Choroid plexus epithelial cell (primary cell): ENCODE measurements at regions not wholly inside any gene's neighbourhood (a gene's known extent, or its start where the extent isn't known, plus 50 kb on each side); places are given as distances from the start of the nearest gene placed in this dataset.

Experiments
- DNase-seq: peaks from one replicate; pipeline ENCODE4 v3.0.0-alpha.2; 2010; ENCODE audit warnings: low read depth
- H3K4me3 ChIP-seq: 2 replicates; pipeline ENCODE4 v1.5.1; 2011; ENCODE audit warnings: low read depth, mild to moderate bottlenecking, control low read depth, low read length, moderate library complexity
- CTCF ChIP-seq: conservative IDR thresholded peaks from 2 replicates; pipeline ENCODE4 v1.5.1; 2011; ENCODE audit warnings: low read depth, mild to moderate bottlenecking, control low read depth, inconsistent platforms, low read length, moderate library complexity

- no peak for TF ChIP-seq CTCF
- H3K4me3 ChIP-seq, result no peak overlapping the region
- no peak for DNase-seq
Measured at GRCh38 chr11:44416776-44417175, 106.8 kb upstream of the ALX4 start.

- no peak for DNase-seq
- no peak for TF ChIP-seq CTCF
- H3K4me3 ChIP-seq, result no peak overlapping the region
Measured at GRCh38 chr11:44417731-44418455, 108.0 kb upstream of the ALX4 start.

- DNase-seq, result no peak
- no peak overlapping the region for H3K4me3 ChIP-seq
- no peak for TF ChIP-seq CTCF
Measured at GRCh38 chr11:44418456-44418830, 108.5 kb upstream of the ALX4 start.

- TF ChIP-seq CTCF, result no peak
- H3K4me3 ChIP-seq, result no peak overlapping the region
- no peak for DNase-seq
Measured at GRCh38 chr11:44421090-44421675, 111.2 kb upstream of the ALX4 start.

- no peak overlapping the region for H3K4me3 ChIP-seq
- DNase-seq, result no peak
- no peak for TF ChIP-seq CTCF
Measured at GRCh38 chr11:44423289-44423688, 113.3 kb upstream of the ALX4 start.

- TF ChIP-seq CTCF, result no peak
- no peak overlapping the region for H3K4me3 ChIP-seq
- DNase-seq, result no peak
Measured at GRCh38 chr11:44424841-44425240, 114.9 kb upstream of the ALX4 start.

GRCh38 chr11:44426119-44426518 lies 116.2 kb upstream of the ALX4 start:
- TF ChIP-seq CTCF, result no peak
- no peak for DNase-seq
- H3K4me3 ChIP-seq, result no peak overlapping the region
